Neural progenitor cell (in vitro differentiated cells): ENCODE measurements at regions not wholly inside any gene's neighbourhood (a gene's known extent, or its start where the extent isn't known, plus 50 kb on each side); places are given as distances from the start of the nearest gene placed in this dataset.

Experiments used
- DNase-seq: peaks from one replicate; pipeline ENCODE4 v3.0.0-alpha.2; 2016; ENCODE audit warnings: low spot score
- H2AFZ ChIP-seq: fragments of 200-600 bp; sonication (generic); replicated peaks from 2 replicates; pipeline ENCODE4 v1.6.1; 2016; ENCODE audit warnings: antibody characterized with exemption
- H3F3A ChIP-seq: fragments of 200-600 bp; sonication (generic); 2 replicates; pipeline ENCODE4 v1.6.1; 2016; ENCODE audit warnings: antibody characterized with exemption, low read depth
- H3K27ac ChIP-seq: fragments of 200-600 bp; sonication (generic); 2 replicates; pipeline ENCODE4 v1.5.1; 2016; ENCODE audit warnings: mild to moderate bottlenecking
- H3K27me3 ChIP-seq: fragments of 200-600 bp; sonication (generic); 2 replicates; pipeline ENCODE4 v1.6.1; 2016; ENCODE audit warnings: mild to moderate bottlenecking, moderate library complexity
- H3K36me3 ChIP-seq: fragments of 200-600 bp; sonication (generic); 2 replicates; pipeline ENCODE4 v1.5.1; 2016
- H3K4me1 ChIP-seq: fragments of 200-600 bp; sonication (generic); 2 replicates; pipeline ENCODE4 v1.6.1; 2016; ENCODE audit warnings: mixed run types
- H3K4me2 ChIP-seq: fragments of 200-600 bp; sonication (generic); 2 replicates; pipeline ENCODE4 v1.6.1; 2016
- H3K4me3 ChIP-seq: fragments of 200-600 bp; sonication (generic); 2 replicates; pipeline ENCODE4 v1.5.1; 2016
- H3K79me2 ChIP-seq: fragments of 200-600 bp; sonication (generic); 2 replicates; pipeline ENCODE4 v1.6.1; 2016; ENCODE audit warnings: low read depth
- H3K9ac ChIP-seq: fragments of 200-600 bp; sonication (generic); 2 replicates; pipeline ENCODE4 v1.6.1; 2016
- H3K9me3 ChIP-seq: fragments of 200-600 bp; sonication (generic); 2 replicates; pipeline ENCODE4 v1.5.1; 2016; ENCODE audit warnings: low read depth
- H4K20me1 ChIP-seq: fragments of 200-600 bp; sonication (generic); 2 replicates; pipeline ENCODE4 v1.6.1; 2016; ENCODE audit warnings: low read depth
- H3K27ac Mint-ChIP-seq: 3 replicates; pipeline ENCODE4 v1.8.0; 2021; ENCODE audit warnings: mixed read lengths
- H3K27me3 Mint-ChIP-seq: 2 replicates; pipeline ENCODE4 v1.8.0; 2022; ENCODE audit warnings: low read depth, mild to moderate bottlenecking, inconsistent platforms, moderate library complexity, mixed read lengths; ENCODE audit not compliant: insufficient read depth
- H3K36me3 Mint-ChIP-seq: 3 replicates; pipeline ENCODE4 v1.8.0; 2021; ENCODE audit warnings: mixed read lengths
- H3K4me1 Mint-ChIP-seq: 3 replicates; pipeline ENCODE4 v1.8.0; 2021; ENCODE audit warnings: mixed read lengths
- H3K4me3 Mint-ChIP-seq: 3 replicates; pipeline ENCODE4 v1.8.0; 2021; ENCODE audit warnings: mild to moderate bottlenecking, moderate library complexity, mixed read lengths
- H3K9me3 Mint-ChIP-seq: 3 replicates; pipeline ENCODE4 v1.8.0; 2020; ENCODE audit warnings: mixed read lengths
- CTCF ChIP-seq: fragments of 200-600 bp; sonication (generic); IDR thresholded peaks from 2 replicates; pipeline ENCODE4 v1.5.1; 2017; ENCODE audit warnings: antibody characterized with exemption, mild to moderate bottlenecking
- EZH2 ChIP-seq: fragments of 200-600 bp; sonication (generic); IDR thresholded peaks from 2 replicates; pipeline ENCODE4 v1.6.1; 2017; ENCODE audit warnings: antibody characterized with exemption, mild to moderate bottlenecking, moderate library complexity
- EZH2phosphoT487 ChIP-seq: fragments of 200-600 bp; sonication (generic); IDR thresholded peaks from 2 replicates; pipeline ENCODE4 v1.6.1; 2017; ENCODE audit warnings: antibody characterized with exemption

GRCh38 chr11:128301756-128302155, 285.6 kb downstream of the ETS1 start:
- H3K9ac ChIP-seq: no peak overlapping the region
- H3K9me3 ChIP-seq: no peaks in the 10 kb centered on the region
- H3K27ac ChIP-seq: no peak overlapping the region
- no peaks in the 10 kb centered on the region for H3K9me3 Mint-ChIP-seq
- TF ChIP-seq CTCF (no peak), EZH2 (no peak), EZH2phosphoT487 (no peak)
- H3K4me3 Mint-ChIP-seq: no peak overlapping the region
- H3F3A ChIP-seq: no peaks in the 10 kb centered on the region
- no peaks in the 10 kb centered on the region for H3K36me3 Mint-ChIP-seq
- no peaks in the 10 kb centered on the region for H3K36me3 ChIP-seq
- no peaks in the 10 kb centered on the region for H3K79me2 ChIP-seq
- no peak overlapping the region for H3K27ac Mint-ChIP-seq
- H3K4me2 ChIP-seq: no peak overlapping the region
- no peaks in the 10 kb centered on the region for H4K20me1 ChIP-seq
- H3K4me1 ChIP-seq: no peaks in the 10 kb centered on the region
- H2AFZ ChIP-seq: no peak overlapping the region
- peaks cover 18% of the 10 kb centered on the region for H3K4me1 Mint-ChIP-seq
- no peak overlapping the region for H3K4me3 ChIP-seq
- no peaks in the 10 kb centered on the region for H3K27me3 Mint-ChIP-seq
- no peaks in the 10 kb centered on the region for H3K27me3 ChIP-seq
- DNase-seq: no peak

- Histone ChIP-seq H3K9me3 (no peaks in the 10 kb centered on the region), H3K36me3 (no peaks in the 10 kb centered on the region), H3K4me3 (no peak overlapping the region), H3K27ac (no peak overlapping the region), H3F3A (no peaks in the 10 kb centered on the region), H3K79me2 (no peaks in the 10 kb centered on the region), H3K4me1 (no peaks in the 10 kb centered on the region), H3K9ac (no peak overlapping the region), H3K4me2 (no peak overlapping the region), H3K27me3 (no peaks in the 10 kb centered on the region), H2AFZ (no peak overlapping the region), H4K20me1 (no peaks in the 10 kb centered on the region)
- TF ChIP-seq EZH2 (no peak), EZH2phosphoT487 (no peak), CTCF (no peak)
- no peaks in the 10 kb centered on the region for H3K36me3 Mint-ChIP-seq
- no peak for DNase-seq
- peaks cover 18% of the 10 kb centered on the region for H3K4me1 Mint-ChIP-seq
- no peak overlapping the region for H3K27ac Mint-ChIP-seq
- H3K4me3 Mint-ChIP-seq: no peak overlapping the region
- H3K27me3 Mint-ChIP-seq: no peaks in the 10 kb centered on the region
- no peaks in the 10 kb centered on the region for H3K9me3 Mint-ChIP-seq
Observed at GRCh38 chr11:128300785-128301184, 286.6 kb downstream of the ETS1 start.

- no peaks in the 10 kb centered on the region for H3K9me3 ChIP-seq
- H3K9ac ChIP-seq: no peak overlapping the region
- no peak overlapping the region for H3K4me2 ChIP-seq
- Mint-ChIP-seq H3K27me3 (peaks cover 3% of the 10 kb centered on the region), H3K36me3 (peaks cover 3% of the 10 kb centered on the region), H3K4me1 (peaks cover 18% of the 10 kb centered on the region), H3K9me3 (no peaks in the 10 kb centered on the region), H3K27ac (no peak overlapping the region), H3K4me3 (no peak overlapping the region)
- H3K4me3 ChIP-seq: no peak overlapping the region
- no peak overlapping the region for H3K27ac ChIP-seq
- H3K4me1 ChIP-seq: no peaks in the 10 kb centered on the region
- H4K20me1 ChIP-seq: no peaks in the 10 kb centered on the region
- no peaks in the 10 kb centered on the region for H3K36me3 ChIP-seq
- no peaks in the 10 kb centered on the region for H3K79me2 ChIP-seq
- no peak for DNase-seq
- H2AFZ ChIP-seq: peak overlapping the region; percentile 39
- no peaks in the 10 kb centered on the region for H3K27me3 ChIP-seq
- no peak for TF ChIP-seq EZH2phosphoT487
- TF ChIP-seq CTCF: no peak
- TF ChIP-seq EZH2: no peak
- no peaks in the 10 kb centered on the region for H3F3A ChIP-seq
Observed at GRCh38 chr11:128299132-128299726, 288.1 kb downstream of the ETS1 start.
